Thyroid gland (tissue), 4 donors: ENCODE measurements at regions not wholly inside any gene's neighbourhood (a gene's known extent, or its start where the extent isn't known, plus 50 kb on each side); places are given as distances from the start of the nearest gene placed in this dataset.

Source experiments
- POLR2A ChIP-seq, 2 donors: fragments of 450-650 bp; IDR thresholded peaks; one replicate each; pipeline ENCODE4 v1.6.1; 2017; ENCODE audit warnings: antibody characterized with exemption in 2 of 2, mild to moderate bottlenecking in 2 of 2, moderate library complexity in 1 of 2
- TF ChIP-seq, protein P1 (sequence below), 6 experiments: fragments of 200-600 bp in 3 of 6; fragments of 450-650 bp in 3 of 6; sonication (generic) in 3 of 6; IDR thresholded peaks; one replicate each; pipeline ENCODE4 v1.5.1; 2016 to 2019; ENCODE audit warnings: antibody characterized with exemption in 6 of 6, mild to moderate bottlenecking in 2 of 6, inconsistent platforms in 1 of 6, moderate library complexity in 1 of 6

DNA sequence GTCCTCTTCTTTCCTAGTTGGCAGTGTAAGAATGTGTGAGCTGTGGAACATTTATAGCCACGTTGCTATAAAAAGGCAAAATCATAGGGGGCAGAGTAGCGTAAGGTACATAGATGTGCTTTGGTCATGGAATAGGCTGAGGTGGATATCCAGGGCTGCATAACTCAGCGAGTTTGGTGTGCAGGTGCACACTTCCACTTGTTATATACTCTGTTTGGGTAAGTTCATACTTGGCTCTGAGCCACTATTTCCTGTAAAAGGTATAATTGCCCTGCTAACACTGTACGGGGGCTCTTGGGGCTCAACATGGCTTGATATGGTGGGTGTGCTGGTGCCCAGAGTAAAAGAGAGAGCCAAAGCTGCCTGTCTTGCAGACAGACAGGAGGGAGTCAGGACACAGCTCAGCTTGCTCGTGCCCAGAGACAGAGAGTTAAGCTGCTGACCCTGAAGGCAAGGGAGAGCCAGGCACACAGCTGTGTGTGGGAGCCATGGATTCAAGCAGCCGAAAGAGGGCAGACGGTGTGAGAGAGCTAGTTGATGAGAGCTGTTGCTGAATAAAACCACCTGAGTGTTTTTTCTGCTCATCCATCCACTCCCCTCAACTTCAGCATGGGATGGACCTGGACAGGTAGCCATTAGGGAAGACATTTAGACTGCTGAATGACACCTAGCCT is 126.7 kb downstream of the DKK1 start:
- no peak for TF ChIP-seq POLR2A (IDR thresholded peaks at IDR 0.05)
- TF ChIP-seq, protein P1, sequence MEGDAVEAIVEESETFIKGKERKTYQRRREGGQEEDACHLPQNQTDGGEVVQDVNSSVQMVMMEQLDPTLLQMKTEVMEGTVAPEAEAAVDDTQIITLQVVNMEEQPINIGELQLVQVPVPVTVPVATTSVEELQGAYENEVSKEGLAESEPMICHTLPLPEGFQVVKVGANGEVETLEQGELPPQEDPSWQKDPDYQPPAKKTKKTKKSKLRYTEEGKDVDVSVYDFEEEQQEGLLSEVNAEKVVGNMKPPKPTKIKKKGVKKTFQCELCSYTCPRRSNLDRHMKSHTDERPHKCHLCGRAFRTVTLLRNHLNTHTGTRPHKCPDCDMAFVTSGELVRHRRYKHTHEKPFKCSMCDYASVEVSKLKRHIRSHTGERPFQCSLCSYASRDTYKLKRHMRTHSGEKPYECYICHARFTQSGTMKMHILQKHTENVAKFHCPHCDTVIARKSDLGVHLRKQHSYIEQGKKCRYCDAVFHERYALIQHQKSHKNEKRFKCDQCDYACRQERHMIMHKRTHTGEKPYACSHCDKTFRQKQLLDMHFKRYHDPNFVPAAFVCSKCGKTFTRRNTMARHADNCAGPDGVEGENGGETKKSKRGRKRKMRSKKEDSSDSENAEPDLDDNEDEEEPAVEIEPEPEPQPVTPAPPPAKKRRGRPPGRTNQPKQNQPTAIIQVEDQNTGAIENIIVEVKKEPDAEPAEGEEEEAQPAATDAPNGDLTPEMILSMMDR (IDR thresholded peaks at IDR 0.05) = no peak
